PC-3 (cell line): ENCODE measurements at regions not wholly inside any gene's neighbourhood (a gene's known extent, or its start where the extent isn't known, plus 50 kb on each side); places are given as distances from the start of the nearest gene placed in this dataset.

Source experiments
- ATAC-seq: fragments of 200-7000 bp; cut with Tn5 transposase; 2 replicates; pipeline ENCODE4 v1.9.1; 2020; ENCODE audit warnings: mild to moderate bottlenecking, moderate library complexity
- BruUV-seq: library from RNA; stranded (reverse); fragments of 400-500 nt; replicated peaks from 2 replicates; lab custom pipeline; 2021; lab: Mats Ljungman, UMichigan
- CTCF ChIA-PET: fragments of 300-600 bp; sonication (Branson Sonifier 250); formaldehyde crosslinking; loops from one replicate; lab custom pipeline; 2022; ENCODE audit warnings: antibody characterized with exemption; lab: Charles Lee
- POLR2A ChIA-PET: fragments of 300-600 bp; sonication (Branson Sonifier 250); formaldehyde crosslinking; loops from one replicate; lab custom pipeline; 2022; ENCODE audit warnings: antibody characterized with exemption; ENCODE audit not compliant: unreplicated experiment; lab: Charles Lee
- DNase-seq: peaks from one replicate; pipeline ENCODE4 v3.0.0-alpha.2; 2015
- H2AFZ ChIP-seq: fragments of 300-600 bp; sonication (generic); 2 replicates; pipeline ENCODE4 v1.6.0; 2016; ENCODE audit warnings: antibody characterized with exemption, low read length
- H3F3A ChIP-seq: fragments of 300-600 bp; sonication (generic); one replicate; pipeline ENCODE4 v1.6.0; 2017; ENCODE audit warnings: antibody characterized with exemption, low read length, control low read depth, mild to moderate bottlenecking; ENCODE audit not compliant: unreplicated experiment
- H3K27ac ChIP-seq: fragments of 300-600 bp; sonication (generic); 2 replicates; pipeline ENCODE4 v1.5.1; 2016; ENCODE audit warnings: mild to moderate bottlenecking, low read length
- H3K27me3 ChIP-seq: fragments of 300-600 bp; sonication (generic); 2 replicates; pipeline ENCODE4 v1.6.1; 2016; ENCODE audit warnings: low read length, mixed read lengths
- H3K36me3 ChIP-seq: fragments of 300-600 bp; sonication (generic); 2 replicates; pipeline ENCODE4 v1.6.1; 2016; ENCODE audit warnings: low read depth, mixed run types, low read length, mixed read lengths
- H3K4me1 ChIP-seq: fragments of 300-600 bp; sonication (generic); 2 replicates; pipeline ENCODE4 v1.5.1; 2016; ENCODE audit warnings: low read length; ENCODE audit not compliant: insufficient read depth
- H3K4me2 ChIP-seq: fragments of 300-600 bp; sonication (generic); 2 replicates; pipeline ENCODE4 v1.6.0; 2016; ENCODE audit warnings: low read length
- H3K4me3 ChIP-seq: fragments of 300-600 bp; sonication (generic); 2 replicates; pipeline ENCODE4 v1.5.1; 2016; ENCODE audit warnings: mild to moderate bottlenecking, low read length, mixed read lengths
- H3K79me2 ChIP-seq: fragments of 300-600 bp; sonication (generic); 2 replicates; pipeline ENCODE4 v1.6.1; 2017; ENCODE audit warnings: low read length, mixed read lengths
- H3K9ac ChIP-seq: fragments of 300-600 bp; sonication (generic); 2 replicates; pipeline ENCODE4 v1.6.0; 2016; ENCODE audit warnings: mild to moderate bottlenecking, low read length
- H3K9me2 ChIP-seq: fragments of 300-600 bp; sonication (generic); replicated peaks from 2 replicates; pipeline ENCODE4 v1.6.1; 2016; ENCODE audit warnings: mixed run types, low read length, mixed read lengths
- H3K9me3 ChIP-seq: fragments of 300-600 bp; sonication (generic); 2 replicates; pipeline ENCODE4 v1.6.1; 2016; ENCODE audit warnings: low read length, mixed read lengths
- H4K20me1 ChIP-seq: fragments of 300-600 bp; sonication (generic); 2 replicates; pipeline ENCODE4 v1.6.1; 2016; ENCODE audit warnings: low read length, mixed read lengths
- EZH2 ChIP-seq: fragments of 300-600 bp; sonication (generic); IDR thresholded peaks from one replicate; pipeline ENCODE4 v1.6.1; 2017; ENCODE audit warnings: antibody characterized with exemption, mild to moderate bottlenecking, low read length; ENCODE audit not compliant: unreplicated experiment
- EZH2phosphoT487 ChIP-seq: fragments of 300-600 bp; sonication (generic); IDR thresholded peaks from 2 replicates; pipeline ENCODE4 v1.6.1; 2018; ENCODE audit warnings: mild to moderate bottlenecking, antibody characterized with exemption, low read length, borderline replicate concordance
- intact Hi-C: fragments of 100-400 bp; cut with micrococcal nuclease; formaldehyde crosslinking; loops from 2 replicates; pipeline ENCODE4 v1.9.0; 2023
- TF ChIP-seq, protein P1 (sequence below): fragments of 300-600 bp; sonication (generic); conservative IDR thresholded peaks from 2 replicates; pipeline ENCODE4 v1.5.1; 2017; ENCODE audit warnings: antibody characterized with exemption, low read depth, mild to moderate bottlenecking, low read length

GRCh38 chr22:26786398-26786797, 129.0 kb downstream of the MIAT start:
- H3K9me2 ChIP-seq: no peaks in the 10 kb centered on the region
- intact Hi-C loops: no loop called here
- H3K79me2 ChIP-seq: no peaks in the 10 kb centered on the region
- no peaks in the 10 kb centered on the region for H3K9me3 ChIP-seq
- CTCF ChIA-PET: no interaction called here
- H3K27me3 ChIP-seq: no peaks in the 10 kb centered on the region
- no peaks in the 10 kb centered on the region for H3F3A ChIP-seq
- H3K4me2 ChIP-seq: no peak overlapping the region
- no peak overlapping the region for H3K27ac ChIP-seq
- H3K4me3 ChIP-seq: no peak overlapping the region
- H3K9ac ChIP-seq: no peak overlapping the region
- BruUV-seq: no TSS peak
- no peaks in the 10 kb centered on the region for H3K36me3 ChIP-seq
- no peak overlapping the region for H2AFZ ChIP-seq
- no peaks in the 10 kb centered on the region for H4K20me1 ChIP-seq
- no peaks in the 10 kb centered on the region for H3K4me1 ChIP-seq
- DNase-seq: no peak
- no peak for ATAC-seq
- no peak for TF ChIP-seq EZH2phosphoT487
- no peak for TF ChIP-seq EZH2
- TF ChIP-seq, protein P1, sequence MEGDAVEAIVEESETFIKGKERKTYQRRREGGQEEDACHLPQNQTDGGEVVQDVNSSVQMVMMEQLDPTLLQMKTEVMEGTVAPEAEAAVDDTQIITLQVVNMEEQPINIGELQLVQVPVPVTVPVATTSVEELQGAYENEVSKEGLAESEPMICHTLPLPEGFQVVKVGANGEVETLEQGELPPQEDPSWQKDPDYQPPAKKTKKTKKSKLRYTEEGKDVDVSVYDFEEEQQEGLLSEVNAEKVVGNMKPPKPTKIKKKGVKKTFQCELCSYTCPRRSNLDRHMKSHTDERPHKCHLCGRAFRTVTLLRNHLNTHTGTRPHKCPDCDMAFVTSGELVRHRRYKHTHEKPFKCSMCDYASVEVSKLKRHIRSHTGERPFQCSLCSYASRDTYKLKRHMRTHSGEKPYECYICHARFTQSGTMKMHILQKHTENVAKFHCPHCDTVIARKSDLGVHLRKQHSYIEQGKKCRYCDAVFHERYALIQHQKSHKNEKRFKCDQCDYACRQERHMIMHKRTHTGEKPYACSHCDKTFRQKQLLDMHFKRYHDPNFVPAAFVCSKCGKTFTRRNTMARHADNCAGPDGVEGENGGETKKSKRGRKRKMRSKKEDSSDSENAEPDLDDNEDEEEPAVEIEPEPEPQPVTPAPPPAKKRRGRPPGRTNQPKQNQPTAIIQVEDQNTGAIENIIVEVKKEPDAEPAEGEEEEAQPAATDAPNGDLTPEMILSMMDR: no peak
- POLR2A ChIA-PET: no interaction called here

GRCh38 chr22:26789951-26790350, 132.6 kb downstream of the MIAT start:
- intact Hi-C loops: no loop called here
- Histone ChIP-seq H3K4me1 (no peaks in the 10 kb centered on the region), H3K27me3 (no peaks in the 10 kb centered on the region), H3K79me2 (no peaks in the 10 kb centered on the region), H3K36me3 (no peaks in the 10 kb centered on the region), H2AFZ (no peak overlapping the region), H3K9me3 (no peaks in the 10 kb centered on the region), H3K9me2 (no peaks in the 10 kb centered on the region), H3K27ac (no peak overlapping the region), H3K4me3 (no peak overlapping the region), H3K4me2 (no peak overlapping the region), H4K20me1 (no peaks in the 10 kb centered on the region), H3K9ac (no peak overlapping the region), H3F3A (no peaks in the 10 kb centered on the region)
- ATAC-seq (no peak), DNase-seq (no peak)
- BruUV-seq: no TSS peak
- TF ChIP-seq EZH2phosphoT487 (no peak), EZH2 (no peak)
- ChIA-PET POLR2A (no interaction called here), CTCF (no interaction called here)

DNA sequence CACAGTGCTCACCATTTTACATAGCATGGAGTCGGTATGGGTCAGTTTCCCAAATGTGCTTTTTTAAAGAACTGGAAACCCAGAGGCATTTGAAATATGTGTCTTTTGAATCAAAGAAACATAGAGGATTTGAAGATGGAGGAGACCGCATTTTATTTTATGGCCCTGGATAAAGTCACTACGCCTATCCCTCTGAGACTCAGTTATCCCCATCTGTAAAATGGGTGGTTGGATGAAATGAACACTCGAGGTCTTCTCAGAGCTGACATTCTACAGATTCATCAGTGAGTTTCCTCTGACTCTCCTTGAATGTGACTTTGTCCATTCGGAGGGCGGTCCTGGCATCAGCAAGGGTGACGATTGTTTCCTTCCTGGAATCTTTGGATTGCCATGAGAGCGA, 135.1 kb downstream of the MIAT start:
- no TSS peak for BruUV-seq
- POLR2A ChIA-PET: no interaction called here
- no peaks in the 10 kb centered on the region for H4K20me1 ChIP-seq
- no peak overlapping the region for H3K27ac ChIP-seq
- no peak overlapping the region for H3K4me3 ChIP-seq
- no peaks in the 10 kb centered on the region for H3F3A ChIP-seq
- no peak overlapping the region for H3K4me2 ChIP-seq
- CTCF ChIA-PET: no interaction called here
- H3K9me3 ChIP-seq: no peaks in the 10 kb centered on the region
- no peaks in the 10 kb centered on the region for H3K27me3 ChIP-seq
- H3K4me1 ChIP-seq: no peaks in the 10 kb centered on the region
- intact Hi-C loops: no loop called here
- H3K79me2 ChIP-seq: no peaks in the 10 kb centered on the region
- no peak overlapping the region for H2AFZ ChIP-seq
- no peak for TF ChIP-seq EZH2
- TF ChIP-seq, protein P1: no peak
- TF ChIP-seq EZH2phosphoT487: no peak
- no peak for DNase-seq
- no peak for ATAC-seq
- H3K9me2 ChIP-seq: no peaks in the 10 kb centered on the region
- H3K9ac ChIP-seq: no peak overlapping the region
- no peaks in the 10 kb centered on the region for H3K36me3 ChIP-seq
